Heart left ventricle (tissue), 16 donors: ENCODE measurements at regions not wholly inside any gene's neighbourhood (a gene's known extent, or its start where the extent isn't known, plus 50 kb on each side); places are given as distances from the start of the nearest gene placed in this dataset.

ENCODE experiments used
- ATAC-seq, 4 donors: fragments of 200-7000 bp; cut with Tn5 transposase; one replicate each; pipeline ENCODE4 v1.9.1; 2020 to 2022; ENCODE audit warnings: moderate library complexity in 4 of 4, mild to moderate bottlenecking in 3 of 4, moderate number of reproducible peaks in 1 of 4
- DNase-seq, 5 donors: peaks; one replicate each; pipeline ENCODE4 v3.0.0-alpha.2; 2020
- H3K27ac ChIP-seq, 12 donors: fragments of 200-600 bp; sonication (generic) in 4 of 12; one replicate each; pipeline versions ENCODE4 v1.5.0 to v1.8.0; 2016 to 2022; ENCODE audit warnings: mild to moderate bottlenecking in 2 of 12
- H3K27me3 ChIP-seq, 9 donors: fragments of 200-600 bp; sonication (generic) in 2 of 9; one replicate each; pipeline versions ENCODE4 v1.5.1 to v1.8.0; 2016 to 2022; ENCODE audit warnings: mild to moderate bottlenecking in 3 of 9
- H3K36me3 ChIP-seq, 9 donors: fragments of 200-600 bp; sonication (generic) in 2 of 9; one replicate each; pipeline versions ENCODE4 v1.5.0 to v1.8.0; 2018 to 2022; ENCODE audit warnings: mild to moderate bottlenecking in 2 of 9
- H3K4me1 ChIP-seq, 12 donors: fragments of 200-600 bp; sonication (generic) in 4 of 12; one replicate each; pipeline versions ENCODE4 v1.5.0 to v1.8.0; 2016 to 2022; ENCODE audit warnings: mild to moderate bottlenecking in 3 of 12
- H3K4me3 ChIP-seq, 12 donors: fragments of 200-600 bp; sonication (generic) in 4 of 12; one replicate each; pipeline versions ENCODE4 v1.5.0 to v1.8.0; 2017 to 2022; ENCODE audit warnings: mild to moderate bottlenecking in 9 of 12, moderate library complexity in 4 of 12
- H3K9me3 ChIP-seq, 12 donors: fragments of 200-600 bp; sonication (generic) in 4 of 12; one replicate each; pipeline versions ENCODE4 v1.5.0 to v1.8.0; 2016 to 2022; ENCODE audit warnings: mild to moderate bottlenecking in 1 of 12
- POLR2A ChIP-seq, 2 donors: fragments of 450-650 bp; IDR thresholded peaks; one replicate each; pipeline ENCODE4 v1.6.1; 2017; ENCODE audit warnings: antibody characterized with exemption in 2 of 2, mild to moderate bottlenecking in 2 of 2, moderate library complexity in 2 of 2
- WGBS, 4 donors: extraction: QIAGEN DNeasy Blood & Tissue Kit in 2 of 4; methylation state at CpG; one replicate each; pipeline versions ENCODE4 v1.1.5 to v1.1.7; 2013 to 2018; 5-methylcytosine and 5-hydroxymethylcytosine counted together
- intact Hi-C, 10 donors: fragments of 100-400 bp; cut with DNase I; formaldehyde crosslinking; loops; one replicate each; pipeline versions ENCODE4 v1.11.1 to v1.14.2; 2022
- TF ChIP-seq, protein P1 (sequence below), 12 donors: fragments of 200-600 bp; sonication (generic) in 4 of 12; IDR thresholded peaks; one replicate each; pipeline versions ENCODE4 v1.5.0 to v1.8.0; 2018 to 2022; ENCODE audit warnings: antibody characterized with exemption in 12 of 12, mild to moderate bottlenecking in 5 of 12
- donor health status: ischemic (EF 13 %, LVEDD 7.1; RV severe dilation, severe dysfunction).
- donor health status: healthy with polysubstance abuse.
- donor health status: DM: no; HTN: yes; CAD: no.
- donor health status: DM: no; HTN: no; CAD: no.
- donor health status: ischemic (EF 25% LVEDD 6.9; RV normal size, moderate dysfunction).
- donor health status: ischemic (EF 25% LVEDD 5.7; RV mildly dilated, moderate dysfunction).
- donor health status: healthy.
- donor health status: DM: yes; HTN: yes; CAD: no.
- donor health status: ischemic (EF 35%, LVEDD 5.7; RV mildly dilated, moderate dysfunction).
- donor health status: nonischemic (EF 11% LVEDD 7.7; RV severe dilation, severe dysfunction).
- donor health status: DM: yes; HTN: yes; CAD: no.
- donor health status: PGD.
- donor health status: ischemic (EF 29% LVEDD 5.4; RV normal size, mild dysfunction).
- donor health status: nonischemic (EF 23%, LVEDD 6.1; RV moderate dilation, normal function).

DNA sequence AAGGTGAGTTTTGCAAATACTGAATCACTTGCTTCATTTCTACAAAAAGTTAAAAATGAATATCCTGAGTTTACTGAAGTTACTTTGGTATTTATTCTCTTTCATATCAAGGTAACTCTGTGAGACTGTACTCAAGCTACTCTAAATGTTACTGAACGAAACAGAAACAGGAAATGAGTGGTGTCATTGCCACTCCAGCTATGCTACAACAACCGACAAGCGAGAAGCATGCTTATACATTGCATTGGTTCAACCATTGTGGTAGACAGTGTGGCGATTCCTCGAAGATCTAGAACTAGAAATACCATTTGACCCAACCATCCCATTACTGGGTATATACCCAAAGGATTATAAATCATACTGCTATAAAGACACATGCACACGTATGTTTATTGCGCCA is 313.2 kb upstream of the THBS1 start:
- Histone ChIP-seq H3K4me1 (peaks cover 0 to 6% (median 0%) of the 10 kb centered on the region in 12 donors), H3K9me3 (peaks cover 0 to 6% (median 0%) of the 10 kb centered on the region in 12 donors), H3K4me3 (no peak overlapping the region), H3K27me3 (no peaks in the 10 kb centered on the region), H3K27ac (no peak overlapping the region), H3K36me3 (no peaks in the 10 kb centered on the region)
- DNase-seq (no peak), ATAC-seq (no peak)
- intact Hi-C loops = no loop called here
- no peak for TF ChIP-seq POLR2A (IDR thresholded peaks at IDR 0.05)
- TF ChIP-seq, protein P1, sequence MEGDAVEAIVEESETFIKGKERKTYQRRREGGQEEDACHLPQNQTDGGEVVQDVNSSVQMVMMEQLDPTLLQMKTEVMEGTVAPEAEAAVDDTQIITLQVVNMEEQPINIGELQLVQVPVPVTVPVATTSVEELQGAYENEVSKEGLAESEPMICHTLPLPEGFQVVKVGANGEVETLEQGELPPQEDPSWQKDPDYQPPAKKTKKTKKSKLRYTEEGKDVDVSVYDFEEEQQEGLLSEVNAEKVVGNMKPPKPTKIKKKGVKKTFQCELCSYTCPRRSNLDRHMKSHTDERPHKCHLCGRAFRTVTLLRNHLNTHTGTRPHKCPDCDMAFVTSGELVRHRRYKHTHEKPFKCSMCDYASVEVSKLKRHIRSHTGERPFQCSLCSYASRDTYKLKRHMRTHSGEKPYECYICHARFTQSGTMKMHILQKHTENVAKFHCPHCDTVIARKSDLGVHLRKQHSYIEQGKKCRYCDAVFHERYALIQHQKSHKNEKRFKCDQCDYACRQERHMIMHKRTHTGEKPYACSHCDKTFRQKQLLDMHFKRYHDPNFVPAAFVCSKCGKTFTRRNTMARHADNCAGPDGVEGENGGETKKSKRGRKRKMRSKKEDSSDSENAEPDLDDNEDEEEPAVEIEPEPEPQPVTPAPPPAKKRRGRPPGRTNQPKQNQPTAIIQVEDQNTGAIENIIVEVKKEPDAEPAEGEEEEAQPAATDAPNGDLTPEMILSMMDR (IDR thresholded peaks at IDR 0.05) = no peak
- WGBS, 4 donors = 88 to 93% (median 92%) methylated on average over 7 of the region's 7 CpGs

DNA sequence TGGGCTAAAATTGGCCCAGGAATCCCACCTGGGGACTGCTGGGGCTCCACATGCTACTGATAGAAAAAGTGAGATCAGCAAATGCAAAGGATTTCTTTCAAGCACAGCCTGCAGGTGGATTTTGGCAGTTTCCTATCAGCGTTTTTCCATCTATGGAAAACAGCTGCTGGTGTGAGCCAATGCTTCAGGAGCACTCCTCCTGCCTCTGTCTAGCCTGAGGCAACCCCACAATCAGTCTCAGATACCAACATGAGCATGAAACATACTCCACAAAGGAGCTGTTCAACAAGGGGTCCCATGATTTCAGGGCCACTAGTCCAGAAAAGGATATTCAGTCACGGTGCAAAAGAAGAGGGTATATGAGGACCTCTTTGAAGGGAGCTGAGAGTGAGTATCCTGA is 311.5 kb upstream of the THBS1 start:
- no peak for ATAC-seq
- intact Hi-C loops = no loop called here
- TF ChIP-seq, protein P1 (IDR thresholded peaks at IDR 0.05) = no peak
- no peak for TF ChIP-seq POLR2A (IDR thresholded peaks at IDR 0.05)
- Histone ChIP-seq H3K4me3 (no peak overlapping the region), H3K4me1 (peaks cover 0 to 14% (median 0%) of the 10 kb centered on the region in 12 donors), H3K36me3 (no peaks in the 10 kb centered on the region), H3K9me3 (no peaks in the 10 kb centered on the region), H3K27me3 (no peaks in the 10 kb centered on the region), H3K27ac (no peak overlapping the region)
- WGBS, 4 donors = 77 to 91% (median 78%) methylated on average over 2 of the region's 2 CpGs
- no peak for DNase-seq

DNA sequence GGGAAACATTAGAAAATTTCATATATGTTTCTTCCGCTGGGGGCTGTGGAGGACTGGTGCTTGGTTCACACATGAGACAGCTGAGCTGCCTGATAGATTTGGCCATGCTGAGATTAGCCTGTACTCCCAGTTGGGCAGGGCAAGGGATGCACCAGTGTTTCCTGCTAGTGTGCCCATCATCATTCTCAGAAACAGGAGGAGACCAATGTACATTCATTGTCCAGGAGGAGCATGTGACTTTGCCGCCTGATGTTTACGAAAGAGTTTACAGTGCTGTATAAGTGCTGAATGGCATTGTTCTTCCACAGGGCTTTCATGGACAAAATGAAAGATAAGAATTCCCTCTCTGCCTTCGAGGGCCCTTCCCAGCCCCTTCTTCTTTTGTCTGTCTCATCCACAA is 311.1 kb upstream of the THBS1 start:
- intact Hi-C loops = no loop called here
- H3K4me1 ChIP-seq = peaks cover 0 to 14% (median 0%) of the 10 kb centered on the region in 12 donors
- no peaks in the 10 kb centered on the region for H3K36me3 ChIP-seq
- H3K9me3 ChIP-seq = no peaks in the 10 kb centered on the region
- no peak for TF ChIP-seq POLR2A (IDR thresholded peaks at IDR 0.05)
- TF ChIP-seq, protein P1 (IDR thresholded peaks at IDR 0.05) = no peak
- H3K27ac ChIP-seq = no peak overlapping the region
- ATAC-seq = no peak
- no peak for DNase-seq
- 84 to 90% (median 88%) methylated on average over 4 of the region's 4 CpGs for WGBS, 4 donors
- no peaks in the 10 kb centered on the region for H3K27me3 ChIP-seq
- H3K4me3 ChIP-seq = no peak overlapping the region

DNA sequence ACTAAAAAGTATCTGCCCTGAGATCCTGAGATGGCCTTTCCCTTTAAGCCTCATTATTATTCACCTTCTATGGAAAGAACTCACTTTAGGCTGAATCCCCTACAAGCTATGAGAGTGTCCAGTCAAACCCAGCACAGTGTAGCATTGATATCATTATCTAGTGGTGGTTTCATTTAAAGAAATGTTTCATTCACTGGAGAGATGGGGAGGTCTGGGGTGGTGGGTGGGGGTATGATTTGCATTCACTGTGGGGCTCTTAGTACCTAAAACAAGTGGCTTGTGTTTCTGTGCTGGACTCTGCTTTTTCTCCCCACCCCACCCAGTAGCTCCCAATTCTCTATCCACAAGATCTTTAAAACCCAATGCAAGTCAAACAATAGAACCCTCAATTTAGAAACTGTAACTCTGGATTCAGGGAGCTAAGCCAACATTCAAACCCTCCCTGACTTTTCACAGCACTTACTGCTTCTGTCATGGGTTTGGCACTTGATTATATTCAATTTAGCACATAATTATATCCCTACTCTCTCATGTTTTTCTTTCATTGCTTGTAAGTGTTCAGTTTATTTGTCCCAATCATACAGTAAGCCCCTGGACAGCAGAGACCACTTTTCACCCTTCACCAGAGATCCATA is 310.5 kb upstream of the THBS1 start:
- TF ChIP-seq, protein P1 (IDR thresholded peaks at IDR 0.05) = no peak
- TF ChIP-seq POLR2A (IDR thresholded peaks at IDR 0.05) = no peak
- no peaks in the 10 kb centered on the region for H3K9me3 ChIP-seq
- intact Hi-C loops = no loop called here
- no peak for DNase-seq
- H3K4me1 ChIP-seq = peaks cover 0 to 14% (median 0%) of the 10 kb centered on the region in 12 donors
- H3K27ac ChIP-seq = peak overlapping the region in 1 of 12 donors; percentile 19
- H3K36me3 ChIP-seq = no peaks in the 10 kb centered on the region
- no peak overlapping the region for H3K4me3 ChIP-seq
- ATAC-seq = no peak
- H3K27me3 ChIP-seq = no peaks in the 10 kb centered on the region
